Kidney (tissue), 13 donors: ENCODE measurements at regions not wholly inside any gene's neighbourhood (a gene's known extent, or its start where the extent isn't known, plus 50 kb on each side); places are given as distances from the start of the nearest gene placed in this dataset.

Source experiments
- DNase-seq, 5 donors: peaks; one replicate each; pipeline ENCODE4 v3.0.0-alpha.2; 2013 to 2020
- FAIRE-seq: peaks from 2 replicates; lab custom pipeline; 2012; peaks lifted over from hg19 to GRCh38; lab: Jason Lieb, UNC
- H3K27ac ChIP-seq, 2 donors: one replicate each; pipeline ENCODE4 v1.7.0; 2013; ENCODE audit warnings: low read depth in 2 of 2, low read length in 2 of 2, inconsistent platforms in 1 of 2
- H3K27me3 ChIP-seq: one replicate; pipeline ENCODE4 v1.7.1; 2013; ENCODE audit warnings: low read length, inconsistent platforms; ENCODE audit not compliant: control insufficient read depth, insufficient read depth
- H3K36me3 ChIP-seq, 3 donors: one replicate each; pipeline versions ENCODE4 v1.7.0 to v1.7.1; 2013; ENCODE audit warnings: low read length in 3 of 3, control low read depth in 1 of 3, inconsistent platforms in 1 of 3; ENCODE audit not compliant: insufficient read depth in 3 of 3, control insufficient read depth in 2 of 3
- H3K4me1 ChIP-seq, 3 donors: one replicate each; pipeline versions ENCODE4 v1.7.0 to v1.7.1; 2013; ENCODE audit warnings: low read length in 3 of 3, inconsistent platforms in 1 of 3, low read depth in 1 of 3; ENCODE audit not compliant: control insufficient read depth in 2 of 3, insufficient read depth in 2 of 3
- H3K4me3 ChIP-seq, 3 donors: one replicate each; pipeline versions ENCODE4 v1.7.0 to v1.8.1; 2013; ENCODE audit warnings: low read length in 3 of 3, control low read depth in 1 of 3, inconsistent platforms in 1 of 3
- H3K9ac ChIP-seq, 3 donors: one replicate each; pipeline versions ENCODE4 v1.7.0 to v1.7.1; 2013; ENCODE audit warnings: low read length in 3 of 3, control low read depth in 1 of 3, inconsistent platforms in 1 of 3
- H3K9me3 ChIP-seq, 3 donors: one replicate each; pipeline versions ENCODE4 v1.7.0 to v1.7.1; 2013; ENCODE audit warnings: low read length in 3 of 3, control low read depth in 1 of 3, inconsistent platforms in 1 of 3; ENCODE audit not compliant: control insufficient read depth in 2 of 3, insufficient read depth in 1 of 3
- intact Hi-C: fragments of 100-400 bp; cut with DNase I; formaldehyde crosslinking; loops from one replicate; pipeline ENCODE4 v1.11.1; 2022
- TF ChIP-seq, protein P1 (sequence below): IDR thresholded peaks from 3 replicates; pipeline ENCODE4 v1.5.1; 2012; ENCODE audit warnings: mild to moderate bottlenecking, moderate library complexity, borderline replicate concordance; ENCODE audit not compliant: insufficient read depth; ENCODE audit errors: extremely low read depth
- donor health status: control.
- donor health status: control.
- donor health status: control.
- donor health status: control.
- donor health status: control.
- donor health status: DM: yes; HTN: yes; CAD: no.
- donor health status: Normal renal cell carcinoma (clear cell type).

DNA sequence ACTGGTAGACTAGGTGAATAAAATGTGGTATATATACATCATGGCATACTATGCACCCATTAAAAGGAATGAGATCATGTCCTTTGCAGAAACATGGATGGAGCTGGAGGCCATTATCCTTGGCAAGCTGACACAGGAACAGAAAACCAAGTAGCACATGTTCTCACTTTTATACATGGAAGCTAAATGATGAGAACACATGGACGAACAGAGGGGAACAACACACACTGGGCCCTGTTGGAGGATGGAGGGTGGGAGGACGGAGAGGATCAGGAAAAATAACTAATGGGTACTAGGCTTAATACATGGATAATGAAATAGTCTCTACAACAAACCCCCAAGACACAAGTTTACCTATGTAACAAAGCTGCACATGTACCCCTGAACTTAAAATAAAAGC lies 780.0 kb downstream of the DACH1 start:
- DNase-seq (no peak), FAIRE-seq (no peak)

DNA sequence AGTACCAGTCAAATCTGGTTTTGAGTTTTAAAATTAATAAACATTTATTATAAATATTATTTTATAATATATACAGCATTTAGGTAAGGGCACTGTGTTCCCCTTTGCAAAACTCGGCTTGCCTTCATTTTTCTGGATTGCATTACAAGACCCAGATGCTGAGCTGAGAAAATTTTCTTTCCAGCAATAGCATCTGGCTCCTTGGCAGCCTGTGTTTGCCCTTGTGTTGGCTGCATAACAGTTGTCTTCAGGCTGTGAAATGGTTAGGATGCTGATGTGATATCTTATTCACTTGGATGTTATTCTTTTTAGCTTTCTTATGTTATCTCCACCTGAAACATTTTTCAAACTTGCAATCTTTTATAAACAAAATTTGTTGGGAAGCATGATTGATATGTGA lies 784.4 kb downstream of the DACH1 start:
- Histone ChIP-seq H3K36me3 (no peaks in the 10 kb centered on the region), H3K27me3 (no peaks in the 10 kb centered on the region), H3K9ac (no peak overlapping the region), H3K9me3 (no peaks in the 10 kb centered on the region), H3K4me3 (no peak overlapping the region), H3K4me1 (no peaks in the 10 kb centered on the region), H3K27ac (no peak overlapping the region)
- no peak for FAIRE-seq
- intact Hi-C loops = no loop called here
- DNase-seq = no peak
- TF ChIP-seq, protein P1, sequence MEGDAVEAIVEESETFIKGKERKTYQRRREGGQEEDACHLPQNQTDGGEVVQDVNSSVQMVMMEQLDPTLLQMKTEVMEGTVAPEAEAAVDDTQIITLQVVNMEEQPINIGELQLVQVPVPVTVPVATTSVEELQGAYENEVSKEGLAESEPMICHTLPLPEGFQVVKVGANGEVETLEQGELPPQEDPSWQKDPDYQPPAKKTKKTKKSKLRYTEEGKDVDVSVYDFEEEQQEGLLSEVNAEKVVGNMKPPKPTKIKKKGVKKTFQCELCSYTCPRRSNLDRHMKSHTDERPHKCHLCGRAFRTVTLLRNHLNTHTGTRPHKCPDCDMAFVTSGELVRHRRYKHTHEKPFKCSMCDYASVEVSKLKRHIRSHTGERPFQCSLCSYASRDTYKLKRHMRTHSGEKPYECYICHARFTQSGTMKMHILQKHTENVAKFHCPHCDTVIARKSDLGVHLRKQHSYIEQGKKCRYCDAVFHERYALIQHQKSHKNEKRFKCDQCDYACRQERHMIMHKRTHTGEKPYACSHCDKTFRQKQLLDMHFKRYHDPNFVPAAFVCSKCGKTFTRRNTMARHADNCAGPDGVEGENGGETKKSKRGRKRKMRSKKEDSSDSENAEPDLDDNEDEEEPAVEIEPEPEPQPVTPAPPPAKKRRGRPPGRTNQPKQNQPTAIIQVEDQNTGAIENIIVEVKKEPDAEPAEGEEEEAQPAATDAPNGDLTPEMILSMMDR = no peak

More for the DNA sequence above, 780.0 kb downstream of the DACH1 start:
- Histone ChIP-seq H3K9ac (no peak overlapping the region), H3K27ac (no peak overlapping the region), H3K36me3 (no peaks in the 10 kb centered on the region), H3K9me3 (no peaks in the 10 kb centered on the region), H3K4me1 (no peaks in the 10 kb centered on the region), H3K4me3 (no peak overlapping the region), H3K27me3 (no peaks in the 10 kb centered on the region)
- TF ChIP-seq, protein P1 = no peak
- intact Hi-C loops = no loop called here

DNA sequence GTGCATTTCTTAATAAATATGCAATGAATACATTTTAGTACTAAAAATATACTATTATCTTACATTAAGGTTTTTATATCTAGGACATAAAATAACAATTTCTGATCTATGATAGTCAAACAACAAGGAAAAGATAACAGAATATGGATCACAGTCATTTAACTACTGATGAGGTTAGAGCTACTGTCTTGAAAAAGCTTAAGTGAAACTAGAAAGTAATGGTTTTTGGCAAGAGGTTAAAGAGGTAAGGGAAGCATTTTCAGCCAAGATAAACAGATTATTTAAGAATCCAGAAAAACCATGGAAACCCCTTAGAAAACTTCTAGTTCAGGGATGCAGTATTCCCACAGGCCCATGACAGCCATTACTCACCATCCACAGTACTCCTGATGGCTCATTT lies 787.4 kb downstream of the DACH1 start:
- H3K9me3 ChIP-seq = no peaks in the 10 kb centered on the region
- no peak overlapping the region for H3K27ac ChIP-seq
- H3K4me1 ChIP-seq = no peaks in the 10 kb centered on the region
- no peak overlapping the region for H3K4me3 ChIP-seq
- DNase-seq (peak in 1 of 5 donors; percentile 9), FAIRE-seq (no peak)
- intact Hi-C loops = no loop called here
- H3K9ac ChIP-seq = no peak overlapping the region
- no peaks in the 10 kb centered on the region for H3K27me3 ChIP-seq
- TF ChIP-seq, protein P1 = no peak
- no peaks in the 10 kb centered on the region for H3K36me3 ChIP-seq

DNA sequence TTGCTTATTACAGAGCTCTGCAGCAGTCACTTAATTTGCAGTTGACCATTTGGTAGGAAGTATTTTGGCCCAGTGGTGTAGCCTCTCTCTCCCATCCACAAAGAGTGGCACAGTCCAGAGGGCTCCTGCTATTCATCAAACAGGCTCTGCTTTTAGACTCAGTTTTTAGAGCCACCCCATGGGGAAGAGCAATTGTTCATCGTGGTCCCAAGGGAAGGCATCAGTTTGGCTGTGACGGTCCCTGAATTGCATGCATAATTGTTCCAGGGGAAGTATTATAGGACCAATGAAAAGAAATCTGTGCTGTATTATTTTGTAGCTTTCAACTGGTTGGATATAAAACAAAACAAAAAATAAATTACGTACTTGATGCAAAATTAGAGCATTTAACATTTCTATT lies 799.0 kb downstream of the DACH1 start:
- DNase-seq = no peak
- FAIRE-seq = no peak
- H3K27ac ChIP-seq = no peak overlapping the region
- H3K9ac ChIP-seq = no peak overlapping the region
- H3K4me3 ChIP-seq = no peak overlapping the region
- no peaks in the 10 kb centered on the region for H3K4me1 ChIP-seq
- H3K36me3 ChIP-seq = no peaks in the 10 kb centered on the region
- intact Hi-C loops = no loop called here
- no peaks in the 10 kb centered on the region for H3K9me3 ChIP-seq
- H3K27me3 ChIP-seq = no peaks in the 10 kb centered on the region
- TF ChIP-seq, protein P1 = no peak
